AG10803 (cell line): ENCODE measurements at regions not wholly inside any gene's neighbourhood (a gene's known extent, or its start where the extent isn't known, plus 50 kb on each side); places are given as distances from the start of the nearest gene placed in this dataset.
A peak's percentile ranks its signal among the peaks of the same experiment; 100 is the strongest.

Experiments used
- DNase-seq: peaks from one replicate; pipeline ENCODE4 v3.0.0; 2010; ENCODE audit warnings: low read depth
- H3K4me3 ChIP-seq: 2 replicates; pipeline ENCODE4 v1.5.1; 2011; ENCODE audit warnings: mild to moderate bottlenecking, low read length, control low read depth
- TF ChIP-seq, protein P1 (sequence below): conservative IDR thresholded peaks from 2 replicates; pipeline ENCODE4 v1.5.1; 2011; ENCODE audit warnings: mild to moderate bottlenecking, low read length, control low read depth, inconsistent platforms

GRCh38 chr17:37844977-37845293 is 79.3 kb upstream of the TBC1D3K start:
- TF ChIP-seq, protein P1, sequence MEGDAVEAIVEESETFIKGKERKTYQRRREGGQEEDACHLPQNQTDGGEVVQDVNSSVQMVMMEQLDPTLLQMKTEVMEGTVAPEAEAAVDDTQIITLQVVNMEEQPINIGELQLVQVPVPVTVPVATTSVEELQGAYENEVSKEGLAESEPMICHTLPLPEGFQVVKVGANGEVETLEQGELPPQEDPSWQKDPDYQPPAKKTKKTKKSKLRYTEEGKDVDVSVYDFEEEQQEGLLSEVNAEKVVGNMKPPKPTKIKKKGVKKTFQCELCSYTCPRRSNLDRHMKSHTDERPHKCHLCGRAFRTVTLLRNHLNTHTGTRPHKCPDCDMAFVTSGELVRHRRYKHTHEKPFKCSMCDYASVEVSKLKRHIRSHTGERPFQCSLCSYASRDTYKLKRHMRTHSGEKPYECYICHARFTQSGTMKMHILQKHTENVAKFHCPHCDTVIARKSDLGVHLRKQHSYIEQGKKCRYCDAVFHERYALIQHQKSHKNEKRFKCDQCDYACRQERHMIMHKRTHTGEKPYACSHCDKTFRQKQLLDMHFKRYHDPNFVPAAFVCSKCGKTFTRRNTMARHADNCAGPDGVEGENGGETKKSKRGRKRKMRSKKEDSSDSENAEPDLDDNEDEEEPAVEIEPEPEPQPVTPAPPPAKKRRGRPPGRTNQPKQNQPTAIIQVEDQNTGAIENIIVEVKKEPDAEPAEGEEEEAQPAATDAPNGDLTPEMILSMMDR: no peak
- no peak overlapping the region for H3K4me3 ChIP-seq

DNA sequence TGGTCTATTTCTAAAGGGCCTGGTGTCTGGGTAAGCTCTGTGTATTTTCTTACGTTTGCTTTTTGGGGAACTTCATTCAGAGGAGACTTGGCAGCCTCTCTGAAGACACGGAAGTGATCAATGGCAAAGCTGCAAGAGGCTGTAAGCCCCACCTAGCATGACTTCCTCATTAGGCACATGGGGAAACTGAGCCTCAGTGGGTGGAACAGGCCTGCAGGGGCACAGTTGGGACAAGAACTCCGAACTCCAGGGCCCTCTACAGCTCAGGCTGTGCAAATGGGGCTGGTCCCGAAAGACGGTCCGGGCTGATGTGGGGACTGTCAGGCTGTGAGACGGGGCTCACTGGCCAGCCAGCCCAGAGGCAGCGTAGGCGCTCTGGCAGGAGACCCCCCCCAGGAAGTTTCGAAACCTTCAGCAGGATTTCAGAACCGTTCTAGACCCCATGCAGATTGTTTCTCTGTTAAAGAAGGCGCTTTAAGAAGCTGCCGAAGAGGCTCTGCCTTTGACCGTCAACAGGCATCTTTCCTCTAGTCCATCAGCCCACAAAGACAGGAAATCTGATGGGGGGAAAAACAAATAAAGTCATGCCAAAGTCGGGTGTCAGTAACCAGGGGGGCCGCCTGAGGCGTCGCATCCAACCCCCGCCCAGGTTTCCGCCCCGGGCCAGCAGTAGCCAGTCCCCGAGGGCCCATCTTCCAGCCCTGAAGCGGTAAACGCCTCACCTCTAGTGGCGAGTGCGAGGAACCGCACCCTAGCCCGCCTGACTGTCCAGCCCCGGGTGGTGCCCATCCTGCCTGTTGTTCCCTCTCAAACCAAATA is 79.8 kb upstream of the TBC1D3K start:
- H3K4me3 ChIP-seq: peak overlapping the region; percentile 30
- DNase-seq: peak; percentile 53
- TF ChIP-seq, protein P1: peak; percentile 81

More at GRCh38 chr17:37844977-37845293, 79.3 kb upstream of the TBC1D3K start:
- DNase-seq: no peak

DNA sequence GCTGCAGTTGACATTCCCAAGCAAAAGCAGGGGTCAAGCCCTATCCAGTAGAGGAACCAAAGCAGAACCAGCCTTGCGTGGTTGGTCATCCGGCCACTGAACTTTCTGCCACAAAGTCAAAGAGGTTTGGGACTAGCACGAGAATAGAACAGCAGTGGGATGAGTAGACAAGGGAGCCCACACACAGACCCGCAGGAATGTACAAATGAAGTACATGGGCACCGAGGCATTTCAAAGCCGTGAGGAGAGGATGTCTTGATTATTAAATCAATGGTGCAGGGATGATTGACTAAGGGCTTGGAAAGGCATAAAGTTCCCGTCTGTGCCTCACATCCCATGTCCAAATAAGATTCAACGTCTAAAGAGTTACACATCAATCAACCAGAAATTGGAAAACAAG is 81.8 kb upstream of the TBC1D3K start:
- DNase-seq: no peak
- TF ChIP-seq, protein P1: no peak
- no peak overlapping the region for H3K4me3 ChIP-seq

DNA sequence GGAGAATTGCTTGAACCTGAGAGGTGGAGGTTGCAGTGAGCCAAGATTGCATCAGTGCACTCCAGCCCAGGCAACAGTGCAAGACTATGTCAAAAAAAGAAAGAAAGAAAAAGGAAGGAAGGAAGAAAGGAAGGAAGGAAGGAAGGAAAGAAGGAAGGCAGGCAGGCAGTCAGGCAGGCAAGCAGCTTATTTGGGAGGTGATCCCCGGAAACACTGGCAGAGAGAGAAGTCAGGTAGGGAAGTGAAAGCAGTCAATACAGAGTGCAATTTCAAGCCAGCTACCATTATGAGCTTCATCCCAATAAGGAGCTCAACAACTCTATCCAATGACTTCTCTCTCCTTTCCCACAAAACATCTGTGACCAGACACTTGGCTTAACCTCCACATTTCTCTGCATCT is 83.0 kb upstream of the TBC1D3K start:
- no peak overlapping the region for H3K4me3 ChIP-seq
- no peak for DNase-seq
- TF ChIP-seq, protein P1: no peak

- DNase-seq: no peak
- no peak overlapping the region for H3K4me3 ChIP-seq
- TF ChIP-seq, protein P1: no peak
Observed at GRCh38 chr17:37840576-37840975, 83.6 kb upstream of the TBC1D3K start.

DNA sequence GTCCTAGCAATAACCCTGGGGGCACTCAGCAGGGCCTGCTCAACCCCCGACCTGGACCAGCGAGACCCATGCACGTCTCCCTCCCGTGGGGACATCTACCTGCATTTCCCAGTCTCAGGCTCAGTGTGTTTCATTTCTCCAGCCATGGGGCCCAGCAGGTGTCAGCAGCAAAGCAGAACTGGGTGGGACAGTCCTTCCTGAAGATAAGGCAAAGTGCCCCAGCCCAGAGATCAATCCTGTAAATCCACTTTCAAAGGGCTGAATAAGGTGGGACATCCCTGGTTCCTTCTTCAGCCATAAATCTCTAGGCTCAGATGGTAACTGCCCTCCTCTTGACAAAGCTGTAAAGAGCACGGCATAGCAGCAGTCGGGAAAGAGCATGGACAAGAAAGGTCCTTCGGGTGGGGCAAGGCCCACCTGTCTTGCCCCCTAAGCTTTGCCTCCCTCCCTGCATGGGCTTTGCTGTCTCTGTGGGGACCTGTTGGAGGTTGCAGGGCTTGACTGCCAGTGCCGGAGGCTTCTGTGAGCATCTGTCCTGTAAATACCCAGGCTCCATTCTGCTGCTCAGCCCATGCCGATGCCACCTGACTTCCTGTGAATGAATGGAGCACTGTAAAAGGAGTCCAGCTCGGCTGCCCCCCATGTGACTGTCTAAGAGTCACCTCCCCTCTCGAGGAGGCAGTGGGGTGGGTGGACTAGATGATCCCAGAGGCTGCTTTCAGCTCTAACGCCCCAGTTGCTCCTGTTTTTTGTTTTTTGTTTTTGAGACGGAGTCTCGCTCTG is 84.8 kb upstream of the TBC1D3K start:
- DNase-seq: no peak
- TF ChIP-seq, protein P1: no peak

GRCh38 chr17:37838276-37838675 is 85.9 kb upstream of the TBC1D3K start:
- no peak for DNase-seq
- TF ChIP-seq, protein P1: no peak
- H3K4me3 ChIP-seq: no peak overlapping the region

More for the DNA sequence above, 84.8 kb upstream of the TBC1D3K start:
- H3K4me3 ChIP-seq: no peak overlapping the region
